DMS114 treated with DMSO at 0.1 percent for 48 hours (cell line): ENCODE measurements at regions not wholly inside any gene's neighbourhood (a gene's known extent, or its start where the extent isn't known, plus 50 kb on each side); places are given as distances from the start of the nearest gene placed in this dataset.
"Not testable (repeated sequence)": the region's sequence is repeated elsewhere in the genome, so short reads cannot be mapped to it uniquely, and the experiment has no call there.

Experiments
- DNase-seq: peaks from one replicate; lab custom pipeline; 2025; ENCODE audit not compliant: unreplicated experiment; lab: John Stamatoyannopoulos, UW

DNA sequence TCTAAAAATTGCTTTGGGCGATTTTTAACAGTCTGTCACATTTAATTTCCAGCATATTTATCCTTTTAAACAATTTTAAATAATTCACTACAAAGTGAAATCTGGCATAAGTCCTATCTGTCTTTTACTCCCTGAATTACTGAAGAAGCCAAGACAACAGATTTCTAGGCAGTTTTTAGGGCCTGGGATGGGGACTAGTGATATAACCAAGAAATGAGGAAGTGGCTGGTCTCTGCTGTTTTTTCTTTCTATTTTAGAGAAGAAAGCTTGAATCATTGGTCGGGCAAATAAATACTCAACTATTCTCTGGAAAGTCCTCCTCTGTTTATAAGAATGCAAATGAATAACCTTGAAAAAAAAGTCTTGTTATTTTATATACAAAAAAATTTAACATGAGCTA is 79.7 kb upstream of the SSBP2 start:
- no peak for DNase-seq

DNA sequence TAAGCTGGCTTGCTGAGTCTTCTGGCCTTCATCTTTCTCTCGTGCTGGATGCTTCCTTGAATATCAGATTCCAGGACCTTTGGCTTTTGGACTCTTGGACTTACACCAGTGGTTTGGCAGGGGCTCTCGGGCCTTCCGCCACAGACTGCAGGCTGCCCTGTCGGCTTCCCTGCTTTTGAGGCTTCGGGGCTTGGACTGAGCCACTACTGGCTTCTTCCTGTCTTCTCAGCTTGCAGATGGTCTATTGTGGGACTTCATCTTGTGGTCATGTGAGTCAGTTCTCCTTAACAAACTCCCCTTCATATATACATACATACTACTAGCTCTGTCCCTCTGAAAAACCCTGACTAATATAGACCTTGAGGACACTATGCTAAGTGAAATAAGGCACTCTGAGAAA is 78.3 kb upstream of the SSBP2 start:
- no peak for DNase-seq

DNA sequence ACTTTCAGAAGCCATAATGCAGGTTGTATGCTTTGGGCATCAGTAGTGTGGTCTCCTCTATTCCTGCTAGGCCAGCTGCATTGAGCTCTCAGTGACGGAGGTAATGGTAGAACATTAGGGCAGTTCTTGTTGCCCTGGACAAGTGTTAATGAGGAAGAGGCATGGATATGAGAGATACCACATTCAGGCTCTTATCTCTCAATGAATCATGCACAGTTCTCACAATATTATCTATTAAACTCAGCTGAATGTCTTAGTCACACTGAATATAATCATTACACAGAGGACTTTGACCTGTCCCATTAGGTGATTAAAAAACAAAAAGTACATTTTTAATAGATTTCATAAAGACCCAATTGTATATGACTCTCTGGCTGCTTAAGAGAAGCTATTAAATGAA is 76.6 kb upstream of the SSBP2 start:
- no peak for DNase-seq

DNA sequence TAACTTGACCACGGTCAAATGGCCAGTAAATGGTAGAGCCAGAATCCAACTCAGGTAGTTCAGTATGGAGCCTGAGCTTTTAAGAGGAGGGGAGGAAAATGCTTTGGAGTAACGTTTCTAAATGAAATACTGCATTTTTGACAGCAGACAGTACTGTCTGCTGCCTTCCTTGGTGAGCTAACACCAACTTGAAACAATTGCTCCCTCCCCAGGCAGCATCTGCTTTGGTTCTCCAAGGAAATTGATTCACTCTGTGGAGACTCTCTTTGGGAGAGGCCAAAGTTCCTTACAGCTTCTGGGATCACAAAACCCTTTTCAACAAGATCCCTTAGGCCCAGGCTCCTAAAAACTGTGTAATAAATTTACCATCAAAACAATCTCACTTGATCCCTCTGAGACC is 75.2 kb upstream of the SSBP2 start:
- DNase-seq, result no peak

DNA sequence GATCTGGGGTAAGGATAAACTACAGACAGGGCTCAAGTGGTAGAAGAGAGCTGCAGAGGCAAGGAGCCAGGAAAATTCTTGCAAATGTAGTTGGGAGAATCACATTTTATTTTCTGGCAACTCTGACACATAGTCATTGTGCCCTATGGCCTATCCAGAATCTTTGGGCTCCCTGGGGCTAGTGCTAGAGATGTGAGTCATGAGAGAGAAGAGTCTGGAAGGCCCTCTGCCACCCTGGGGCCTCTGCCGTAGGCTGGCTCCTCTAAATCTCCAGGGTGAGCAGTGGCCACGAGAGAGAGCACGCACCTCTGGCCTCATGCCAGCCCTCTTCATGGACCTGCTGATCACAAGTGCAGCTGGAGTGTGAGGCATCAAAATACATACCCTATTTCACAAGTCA is 74.3 kb upstream of the SSBP2 start:
- no peak for DNase-seq

DNA sequence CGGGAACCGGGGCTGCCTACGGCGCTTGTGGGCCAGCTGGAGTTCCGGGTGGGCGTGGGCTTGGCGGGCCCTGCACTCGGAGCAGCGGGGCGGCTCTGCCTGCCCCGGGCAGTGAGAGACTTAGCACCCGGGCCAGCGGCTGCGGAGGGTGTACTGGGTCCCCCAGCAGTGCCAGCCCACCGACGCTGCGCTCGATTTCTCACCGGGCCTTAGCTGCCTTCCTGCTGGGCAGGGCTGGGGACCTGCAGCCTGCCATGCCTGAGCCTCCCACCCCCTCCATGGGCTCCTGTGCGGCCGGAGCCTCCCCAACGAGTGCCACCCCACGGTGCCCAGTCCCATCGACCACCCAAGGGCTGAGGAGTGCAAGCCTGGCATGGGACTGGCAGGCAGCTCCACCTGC is 72.8 kb upstream of the SSBP2 start:
- not testable (repeated sequence) for DNase-seq

DNA sequence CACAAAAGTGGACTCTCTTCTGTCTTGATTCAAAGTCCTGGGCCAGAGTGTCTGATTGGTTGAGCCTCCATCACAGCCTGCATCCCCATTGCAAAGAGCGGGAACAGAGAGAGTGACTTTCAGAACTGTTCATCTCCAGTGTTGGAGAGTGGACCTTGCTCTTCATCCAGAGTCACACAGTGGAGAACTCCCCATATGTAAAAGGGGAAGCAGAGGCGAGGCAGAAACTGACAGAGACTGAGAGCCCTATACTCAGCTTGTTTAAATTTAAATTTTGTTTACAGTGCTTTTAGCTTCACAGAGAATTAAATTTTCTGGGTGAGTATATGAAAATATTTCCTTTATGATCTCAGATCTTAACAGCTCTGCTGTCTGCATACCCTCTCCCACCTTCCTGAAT is 70.0 kb upstream of the SSBP2 start:
- DNase-seq, result no peak

DNA sequence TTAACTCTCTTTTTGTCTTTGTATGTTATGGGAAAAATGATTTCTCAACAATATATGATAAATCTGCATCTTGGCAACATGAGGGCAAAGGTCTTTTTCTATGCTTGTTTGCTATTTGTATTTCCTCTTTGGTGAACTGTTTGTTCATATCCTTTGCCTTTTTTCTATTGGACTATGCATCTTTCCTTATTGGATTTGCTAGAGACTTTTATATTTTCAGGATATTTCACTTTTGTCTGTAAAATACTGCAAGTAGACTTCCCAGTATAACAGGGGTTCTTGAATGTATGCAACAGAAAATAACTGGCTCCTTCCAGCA is 69.4 kb upstream of the SSBP2 start:
- no peak for DNase-seq

DNA sequence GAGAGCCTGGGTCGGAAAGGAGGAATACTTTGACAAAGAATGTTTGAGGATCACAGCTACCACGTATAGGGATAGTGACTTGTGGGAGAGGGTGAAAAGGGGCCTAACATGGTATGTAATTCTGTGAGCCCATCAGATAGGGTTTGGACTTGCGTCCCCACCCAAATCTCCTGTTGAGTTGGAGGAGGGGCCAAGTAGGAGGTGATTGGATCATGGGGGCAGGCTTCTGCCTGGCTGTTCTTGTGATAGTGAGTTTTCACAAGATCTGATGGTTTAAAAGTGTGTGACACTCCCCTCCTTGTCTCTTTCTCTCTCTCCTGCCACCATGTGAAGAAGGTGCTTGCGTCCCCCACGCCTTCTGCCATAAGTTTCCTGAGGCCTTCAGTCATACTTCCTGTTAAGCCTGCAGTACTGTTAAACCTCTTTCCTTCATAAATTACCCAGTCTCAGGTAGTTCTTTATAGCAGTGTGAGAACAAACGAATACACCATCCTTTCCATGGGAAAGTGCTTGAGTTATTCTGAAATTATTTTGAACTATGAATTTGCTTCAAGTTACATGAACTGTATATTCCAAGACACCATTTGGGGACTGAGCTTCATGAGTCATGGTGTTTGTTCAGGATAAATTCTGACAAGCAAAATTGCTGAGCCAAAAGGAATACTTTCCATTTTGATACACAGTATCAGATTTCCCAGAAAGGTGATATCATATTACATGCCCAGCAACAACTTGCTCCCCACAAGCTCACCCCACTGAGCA is 68.8 kb upstream of the SSBP2 start:
- no peak for DNase-seq

DNA sequence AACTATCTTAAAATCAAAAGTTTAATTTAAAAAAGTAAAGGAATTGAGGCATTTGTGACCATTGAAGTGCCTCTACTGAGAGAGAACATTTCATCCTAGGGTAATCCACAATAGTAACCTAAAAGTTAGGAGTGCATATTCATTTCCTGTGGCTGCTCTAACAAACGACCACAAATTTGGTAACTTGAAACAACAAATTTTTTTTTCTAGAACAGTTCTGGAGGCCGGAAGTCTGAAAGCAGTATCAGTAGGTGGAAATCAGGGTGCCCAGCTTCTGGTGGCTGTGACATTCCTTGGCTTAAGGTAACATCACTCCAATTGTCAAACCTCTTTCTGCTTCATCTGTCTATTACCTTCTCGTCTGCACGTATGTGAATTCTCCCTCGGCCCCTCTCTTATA is 67.1 kb upstream of the SSBP2 start:
- DNase-seq, result no peak

DNA sequence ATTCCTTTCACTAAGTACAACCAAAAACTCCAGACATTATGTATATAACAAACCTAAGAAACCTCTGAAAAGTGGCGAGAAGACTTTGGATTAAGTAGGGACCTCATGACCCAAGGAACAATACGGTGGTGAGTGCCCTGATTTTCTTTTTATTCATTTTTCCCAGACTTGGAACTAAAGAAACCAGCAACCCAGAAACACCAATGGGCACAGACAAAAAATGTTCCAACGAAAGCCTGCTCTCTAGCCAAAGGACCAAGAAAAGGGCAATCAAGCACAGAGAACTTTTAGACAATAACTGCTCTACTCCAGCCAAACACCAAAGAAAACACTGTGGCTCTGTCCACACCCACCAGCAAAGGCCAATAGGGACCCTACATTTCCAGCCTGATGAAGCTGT is 66.2 kb upstream of the SSBP2 start:
- no peak for DNase-seq

DNA sequence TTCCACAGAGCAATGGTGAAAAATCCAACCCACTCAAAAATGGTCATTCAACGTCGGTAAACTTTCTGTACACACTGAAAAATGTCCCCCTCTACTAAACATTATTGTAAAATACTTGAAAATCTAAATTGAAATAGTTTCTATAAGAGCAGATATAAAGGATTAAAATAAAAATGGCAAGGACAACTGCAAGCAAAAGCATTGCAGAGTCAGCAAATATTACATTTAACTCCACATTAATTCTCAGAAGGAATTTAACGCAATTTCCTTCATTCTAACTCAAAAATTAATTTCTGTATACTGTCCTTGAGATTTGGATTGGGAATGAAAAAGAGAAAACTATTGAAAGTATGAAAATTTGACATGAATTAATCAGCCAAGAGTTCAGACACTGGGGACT is 64.4 kb upstream of the SSBP2 start:
- no peak for DNase-seq

DNA sequence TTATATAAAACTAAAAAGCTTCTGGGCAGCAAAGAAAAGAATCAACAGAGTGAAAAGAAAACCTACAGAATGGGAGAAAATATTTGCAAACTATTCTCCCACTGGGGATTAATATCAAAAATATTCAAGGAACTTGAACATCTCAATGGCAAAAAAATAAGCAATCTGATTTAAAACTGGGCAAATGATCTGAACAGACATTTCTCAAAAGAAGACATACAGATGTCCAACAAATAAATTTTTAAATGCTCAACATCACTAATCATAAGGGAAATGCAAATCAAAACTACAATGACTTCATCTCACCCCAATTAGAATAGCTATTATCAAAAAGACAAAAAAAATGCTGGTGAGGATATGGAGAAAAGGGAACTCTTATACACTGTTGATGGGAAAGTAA is 57.2 kb upstream of the SSBP2 start:
- DNase-seq, result no peak

DNA sequence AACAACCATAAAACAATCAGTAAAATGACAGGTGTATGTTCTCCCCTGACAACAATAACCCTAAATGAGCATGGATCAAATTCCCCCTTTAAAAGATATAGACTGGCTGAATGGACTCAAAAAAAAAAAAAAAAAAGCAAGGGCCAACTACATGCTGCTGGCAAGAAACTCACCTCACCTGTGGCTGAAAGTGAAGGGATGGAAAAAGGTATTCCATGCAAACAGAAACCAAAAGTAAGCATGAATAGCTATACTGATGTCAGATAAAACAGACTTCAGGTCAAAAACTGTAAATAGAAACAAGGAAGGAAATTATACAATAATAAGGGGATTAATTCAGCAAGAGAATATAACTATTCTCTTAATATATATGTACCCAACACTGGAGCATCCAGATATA is 54.2 kb upstream of the SSBP2 start:
- DNase-seq, result no peak

DNA sequence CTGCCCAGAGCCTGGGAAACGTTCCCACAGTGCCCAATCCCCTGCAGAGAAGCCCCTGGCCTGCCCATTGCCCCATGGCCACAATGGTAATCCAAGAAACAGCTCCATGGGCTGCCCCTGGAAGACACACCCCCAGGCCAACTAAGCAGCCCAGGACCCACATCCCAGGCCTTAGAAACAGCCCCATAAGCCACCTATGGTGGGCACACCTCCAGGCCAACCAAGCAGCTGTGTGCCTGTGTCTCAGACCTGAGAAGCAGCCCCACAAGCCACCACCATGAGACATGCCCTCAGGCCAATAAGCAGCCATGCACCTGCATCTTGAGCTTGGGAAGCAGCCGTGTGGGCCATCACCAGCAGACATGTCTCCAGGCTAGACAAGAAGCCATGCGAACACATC is 52.9 kb upstream of the SSBP2 start:
- no peak for DNase-seq

DNA sequence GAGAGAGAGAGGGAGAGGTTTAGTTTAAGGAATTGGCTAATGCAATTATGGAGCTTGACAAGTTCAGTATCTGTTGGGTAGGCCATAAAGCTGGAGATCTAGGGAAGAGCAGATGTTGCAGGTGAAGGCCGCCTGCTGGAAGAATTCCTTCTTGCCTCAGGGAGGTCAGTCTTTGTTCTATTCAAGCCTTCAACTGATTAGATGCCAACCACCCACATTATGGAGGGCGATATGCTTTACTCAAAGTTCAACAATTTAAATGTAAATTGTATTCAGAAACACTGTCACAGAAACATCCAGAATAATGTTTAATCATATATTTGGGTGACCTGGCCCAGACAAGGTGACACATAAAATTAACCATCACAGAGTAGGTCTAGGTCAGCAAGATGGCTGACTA is 51.7 kb upstream of the SSBP2 start:
- no peak for DNase-seq

DNA sequence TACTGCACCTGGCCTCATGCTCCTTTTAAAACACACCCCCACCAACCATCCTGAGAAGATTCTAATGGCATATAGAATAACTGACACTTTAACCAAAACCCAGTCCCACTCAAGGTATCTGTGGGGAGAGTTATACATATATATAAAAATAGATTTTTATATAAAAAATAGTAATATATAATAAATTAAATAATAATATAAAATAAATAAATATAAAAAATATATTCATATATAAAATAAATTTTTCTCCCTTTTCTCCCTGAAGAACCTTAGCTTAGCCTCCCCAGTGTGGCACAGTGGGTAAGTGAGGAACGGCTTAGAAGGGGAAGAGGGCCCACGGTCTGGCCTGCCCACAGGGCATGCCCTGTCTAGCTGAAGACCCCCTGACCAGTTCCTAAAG is 51.1 kb upstream of the SSBP2 start:
- DNase-seq, result no peak

DNA sequence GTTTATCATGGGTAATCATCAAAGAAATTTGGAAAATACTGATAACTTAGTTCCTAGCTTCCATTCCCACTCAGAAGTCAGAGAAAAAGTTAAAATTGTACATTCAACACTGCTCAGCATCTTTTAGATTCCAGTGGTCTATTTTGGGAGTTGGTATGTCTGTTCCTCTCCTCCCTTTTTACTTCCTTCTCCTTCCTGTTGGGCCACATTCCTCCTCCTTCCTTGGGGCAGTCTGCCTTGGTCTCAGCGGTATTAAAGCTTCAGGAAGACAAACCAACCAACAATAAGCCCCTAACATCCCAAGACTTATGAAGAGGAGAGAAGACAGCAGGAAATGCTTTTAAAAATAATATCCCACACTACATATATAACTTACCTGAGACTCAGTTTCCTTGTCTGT is 49.9 kb upstream of the SSBP2 start:
- DNase-seq, result no peak
